ENCODE measurements at regions not wholly inside any gene's neighbourhood (a gene's known extent, or its start where the extent isn't known, plus 50 kb on each side); places are given as distances from the start of the nearest gene placed in this dataset.

DNA sequence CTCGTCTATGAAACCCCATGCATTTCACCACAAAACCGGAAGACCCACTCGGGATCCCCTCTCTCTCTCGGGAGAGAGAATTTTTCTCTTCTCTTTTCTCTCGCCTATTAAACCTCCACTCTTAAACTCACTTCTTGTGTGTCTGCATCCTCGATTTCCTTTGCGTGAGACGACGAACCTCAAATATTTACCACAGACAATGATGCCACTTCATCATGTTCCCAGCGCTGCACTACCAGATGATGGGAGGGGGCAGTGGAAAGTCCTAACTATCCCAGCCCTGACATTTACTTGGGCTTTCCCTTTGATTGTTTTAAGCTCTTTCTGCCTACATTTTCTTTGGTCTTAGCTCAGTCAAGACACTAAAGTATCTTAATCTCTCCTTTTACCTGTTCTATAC, 906.7 kb downstream of the GRID1 start:
- TF ChIP-seq, protein P1, sequence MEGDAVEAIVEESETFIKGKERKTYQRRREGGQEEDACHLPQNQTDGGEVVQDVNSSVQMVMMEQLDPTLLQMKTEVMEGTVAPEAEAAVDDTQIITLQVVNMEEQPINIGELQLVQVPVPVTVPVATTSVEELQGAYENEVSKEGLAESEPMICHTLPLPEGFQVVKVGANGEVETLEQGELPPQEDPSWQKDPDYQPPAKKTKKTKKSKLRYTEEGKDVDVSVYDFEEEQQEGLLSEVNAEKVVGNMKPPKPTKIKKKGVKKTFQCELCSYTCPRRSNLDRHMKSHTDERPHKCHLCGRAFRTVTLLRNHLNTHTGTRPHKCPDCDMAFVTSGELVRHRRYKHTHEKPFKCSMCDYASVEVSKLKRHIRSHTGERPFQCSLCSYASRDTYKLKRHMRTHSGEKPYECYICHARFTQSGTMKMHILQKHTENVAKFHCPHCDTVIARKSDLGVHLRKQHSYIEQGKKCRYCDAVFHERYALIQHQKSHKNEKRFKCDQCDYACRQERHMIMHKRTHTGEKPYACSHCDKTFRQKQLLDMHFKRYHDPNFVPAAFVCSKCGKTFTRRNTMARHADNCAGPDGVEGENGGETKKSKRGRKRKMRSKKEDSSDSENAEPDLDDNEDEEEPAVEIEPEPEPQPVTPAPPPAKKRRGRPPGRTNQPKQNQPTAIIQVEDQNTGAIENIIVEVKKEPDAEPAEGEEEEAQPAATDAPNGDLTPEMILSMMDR (conservative IDR thresholded peaks at IDR 0.05; ENCODE audit: low read depth, low read length) = no peak
- no peak for TF ChIP-seq EZH2 (IDR thresholded peaks at IDR 0.05; ENCODE audit: borderline replicate concordance, low read depth, low read length, poor library complexity, severe bottlenecking)
- intact Hi-C loops (cut with micrococcal nuclease; ENCODE audit: unreplicated experiment) = no loop called here
- H3K9me3 ChIP-seq (ENCODE audit: low read depth, low read length, poor library complexity, severe bottlenecking) = no peaks in the 10 kb centered on the region
- no TSS peak for BruUV-seq (replicated peaks)
- no peaks in the 10 kb centered on the region for H3K36me3 ChIP-seq (ENCODE audit: insufficient read depth, low read length, poor library complexity, severe bottlenecking)
- no peak overlapping the region for H3K27ac ChIP-seq (ENCODE audit: low read depth, low read length, poor library complexity, severe bottlenecking)
- ChIA-PET POLR2A (ENCODE audit: low non-redundant PET) (no interaction called here), CTCF (no interaction called here)
- no peaks in the 10 kb centered on the region for H3K27me3 ChIP-seq (replicated peaks; ENCODE audit: insufficient read depth, low read depth, low read length, poor library complexity)
- no peaks in the 10 kb centered on the region for H3K4me1 ChIP-seq (ENCODE audit: insufficient read depth, low read length, poor library complexity, severe bottlenecking)
- H3K4me3 ChIP-seq (ENCODE audit: low read depth, low read length, poor library complexity, severe bottlenecking) = no peak overlapping the region
- no peak for DNase-seq (ENCODE audit: low spot score)

DNA sequence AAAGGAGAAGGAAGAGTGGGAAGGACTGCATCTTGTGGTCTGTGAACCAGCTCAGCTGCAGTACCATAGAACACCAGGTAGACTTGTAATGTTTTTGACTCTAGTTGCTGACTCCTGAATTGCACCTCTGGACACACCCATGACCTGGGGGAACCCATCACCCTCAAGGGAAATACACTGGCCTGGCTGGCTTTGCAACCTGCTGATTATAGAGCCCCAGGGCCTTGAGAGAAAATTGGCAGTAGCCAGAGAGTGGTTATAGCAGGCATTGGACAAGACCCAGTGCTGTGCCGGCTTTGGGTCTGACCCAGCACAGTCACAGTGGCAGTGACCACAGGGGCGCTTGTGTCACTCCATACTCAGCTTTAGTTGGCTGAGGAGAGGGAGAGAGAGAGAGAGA, 902.3 kb downstream of the GRID1 start:
- ChIA-PET POLR2A (ENCODE audit: low non-redundant PET) (no interaction called here), CTCF (no interaction called here)
- no TSS peak for BruUV-seq (replicated peaks)
- no peak for TF ChIP-seq EZH2 (IDR thresholded peaks at IDR 0.05; ENCODE audit: borderline replicate concordance, low read depth, low read length, poor library complexity, severe bottlenecking)
- TF ChIP-seq, protein P1 (conservative IDR thresholded peaks at IDR 0.05; ENCODE audit: low read depth, low read length) = no peak
- Histone ChIP-seq H3K27me3 (replicated peaks; ENCODE audit: insufficient read depth, low read depth, low read length, poor library complexity) (no peaks in the 10 kb centered on the region), H3K27ac (ENCODE audit: low read depth, low read length, poor library complexity, severe bottlenecking) (no peak overlapping the region), H3K4me1 (ENCODE audit: insufficient read depth, low read length, poor library complexity, severe bottlenecking) (no peaks in the 10 kb centered on the region), H3K36me3 (ENCODE audit: insufficient read depth, low read length, poor library complexity, severe bottlenecking) (no peaks in the 10 kb centered on the region), H3K9me3 (ENCODE audit: low read depth, low read length, poor library complexity, severe bottlenecking) (no peaks in the 10 kb centered on the region), H3K4me3 (ENCODE audit: low read depth, low read length, poor library complexity, severe bottlenecking) (no peak overlapping the region)
- DNase-seq (ENCODE audit: low spot score) = no peak
- intact Hi-C loops (cut with micrococcal nuclease; ENCODE audit: unreplicated experiment) = no loop called here

DNA sequence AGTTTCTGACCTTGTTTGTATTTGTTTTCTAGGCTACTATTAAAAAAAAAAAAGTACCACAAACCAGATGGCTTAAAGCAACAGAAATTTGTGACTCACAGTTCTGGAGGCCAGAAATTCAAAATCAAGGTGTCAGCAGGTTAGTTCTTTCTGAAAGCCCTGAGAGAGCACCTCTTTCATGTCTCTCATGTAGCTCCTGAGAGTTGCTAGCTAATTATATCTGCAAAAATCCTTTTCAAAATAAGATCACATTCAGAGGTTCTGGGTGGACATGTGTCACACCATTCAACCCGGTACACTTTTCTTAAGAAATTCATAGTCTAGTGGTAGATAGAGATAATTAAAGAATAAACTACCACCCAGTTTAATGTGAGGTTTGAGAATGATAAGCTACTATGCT, 888.6 kb downstream of the GRID1 start:
- ChIA-PET CTCF (no interaction called here), POLR2A (ENCODE audit: low non-redundant PET) (no interaction called here)
- Histone ChIP-seq H3K9me3 (ENCODE audit: low read depth, low read length, poor library complexity, severe bottlenecking) (no peaks in the 10 kb centered on the region), H3K36me3 (ENCODE audit: insufficient read depth, low read length, poor library complexity, severe bottlenecking) (no peaks in the 10 kb centered on the region), H3K4me3 (ENCODE audit: low read depth, low read length, poor library complexity, severe bottlenecking) (no peak overlapping the region), H3K4me1 (ENCODE audit: insufficient read depth, low read length, poor library complexity, severe bottlenecking) (no peaks in the 10 kb centered on the region), H3K27ac (ENCODE audit: low read depth, low read length, poor library complexity, severe bottlenecking) (no peak overlapping the region), H3K27me3 (replicated peaks; ENCODE audit: insufficient read depth, low read depth, low read length, poor library complexity) (no peaks in the 10 kb centered on the region)
- BruUV-seq (replicated peaks) = no TSS peak
- intact Hi-C loops (cut with micrococcal nuclease; ENCODE audit: unreplicated experiment) = no loop called here
- DNase-seq (ENCODE audit: low spot score) = no peak
- TF ChIP-seq, protein P1 (conservative IDR thresholded peaks at IDR 0.05; ENCODE audit: low read depth, low read length) = no peak
- no peak for TF ChIP-seq EZH2 (IDR thresholded peaks at IDR 0.05; ENCODE audit: borderline replicate concordance, low read depth, low read length, poor library complexity, severe bottlenecking)
